ENCODE measurements at regions not wholly inside any gene's neighbourhood (a gene's known extent, or its start where the extent isn't known, plus 50 kb on each side); places are given as distances from the start of the nearest gene placed in this dataset.

DNA sequence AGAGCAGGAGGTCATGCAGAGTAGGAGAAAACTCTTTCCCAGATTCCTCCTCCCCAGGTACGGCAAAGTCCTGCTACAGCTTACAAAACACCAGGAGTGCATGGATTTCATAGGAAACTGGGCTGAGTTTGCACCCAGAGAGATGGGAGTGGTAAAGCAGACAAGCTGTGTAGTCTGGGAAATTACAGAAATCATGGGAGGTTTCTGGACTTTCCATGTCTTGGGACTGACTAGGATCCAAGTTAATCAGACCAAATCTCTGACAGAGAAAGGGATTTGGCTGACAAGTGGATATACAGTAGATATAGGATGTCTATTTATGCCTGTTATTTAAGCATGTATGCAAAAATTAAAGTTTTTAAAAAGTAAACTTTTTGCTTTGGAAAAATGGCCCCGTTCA lies 205.4 kb upstream of the ACVR2A start:
- 100% methylated on average over 2 of the region's 2 CpGs for WGBS
- H2BK12ac ChIP-seq (ENCODE audit: low read length in 2 of 2): no peak overlapping the region
- no peak overlapping the region for H2BK15ac ChIP-seq (ENCODE audit: low read depth, poor library complexity, severe bottlenecking)
- H3K18ac ChIP-seq (ENCODE audit: low read depth in 1 of 2, low read length in 2 of 2): no peak overlapping the region
- H3K4me3 ChIP-seq (ENCODE audit: insufficient read depth in 1 of 2, low read depth in 1 of 2, low read length in 2 of 2): no peak overlapping the region
- H3K9ac ChIP-seq (ENCODE audit: low read length): no peak overlapping the region
- no peak overlapping the region for H3K27ac ChIP-seq (ENCODE audit: low read length, poor library complexity, severe bottlenecking)
- H3K4me1 ChIP-seq (ENCODE audit: control insufficient read depth, insufficient read depth, low read depth, low read length): no peaks in the 10 kb centered on the region
- H3K36me3 ChIP-seq (ENCODE audit: control insufficient read depth in 1 of 2, insufficient read depth in 2 of 2, low read depth in 1 of 2, low read length in 2 of 2): no peaks in the 10 kb centered on the region
- no peak overlapping the region for H3K4me2 ChIP-seq (ENCODE audit: low read length, poor library complexity, severe bottlenecking)
- no peaks in the 10 kb centered on the region for H3K9me3 ChIP-seq (ENCODE audit: control insufficient read depth, low read length)
- H3K14ac ChIP-seq (ENCODE audit: low read length in 2 of 2): no peak overlapping the region
- H2AK5ac ChIP-seq (ENCODE audit: low read length, severe bottlenecking): no peak overlapping the region
- no peak overlapping the region for H4K8ac ChIP-seq (ENCODE audit: low read length)
- no peaks in the 10 kb centered on the region for H3K79me1 ChIP-seq (replicated peaks; ENCODE audit: low read length, poor library complexity, severe bottlenecking)
- H2AFZ ChIP-seq (ENCODE audit: low read depth, low read length): no peak overlapping the region
- H3K23ac ChIP-seq (ENCODE audit: low read length in 2 of 2): no peak overlapping the region
- no peak overlapping the region for H3K4ac ChIP-seq (ENCODE audit: low read depth in 1 of 2, low read length in 2 of 2)
- no peak overlapping the region for H4K91ac ChIP-seq (ENCODE audit: low read length)
- no peak for DNase-seq
- H2BK5ac ChIP-seq (ENCODE audit: low read depth, low read length, poor library complexity, severe bottlenecking): no peak overlapping the region
- no peak overlapping the region for H2BK120ac ChIP-seq (ENCODE audit: low read depth, low read length)
- peaks cover 0 to 6% of the 10 kb centered on the region in 2 experiments for H3K27me3 ChIP-seq (ENCODE audit: control insufficient read depth in 1 of 2, insufficient read depth in 1 of 2, low read length in 2 of 2)

DNA sequence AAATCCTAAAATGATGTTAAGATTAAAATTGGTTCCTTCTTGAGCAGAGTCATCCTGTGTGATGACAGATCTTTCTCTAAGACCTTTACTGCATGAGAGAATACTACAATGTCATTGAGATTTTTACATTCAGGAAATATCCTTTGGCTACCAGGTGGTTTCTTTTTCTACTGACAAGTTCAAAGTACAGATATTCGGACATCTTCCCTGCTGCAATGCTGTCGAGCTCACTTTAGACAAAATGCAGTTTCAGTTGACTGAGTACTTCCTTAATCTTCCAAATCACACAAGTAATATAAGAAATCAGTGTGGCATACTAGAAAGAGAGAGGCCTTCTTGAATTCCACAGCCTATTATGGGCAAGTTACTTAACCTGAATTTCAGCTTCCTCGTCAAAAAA lies 207.9 kb upstream of the ACVR2A start:
- Histone ChIP-seq H2BK15ac (ENCODE audit: low read depth, poor library complexity, severe bottlenecking) (no peak overlapping the region), H3K18ac (ENCODE audit: low read depth in 1 of 2, low read length in 2 of 2) (no peak overlapping the region), H4K8ac (ENCODE audit: low read length) (no peak overlapping the region), H3K9ac (ENCODE audit: low read length) (peak overlapping the region; percentile 27), H3K4me3 (ENCODE audit: insufficient read depth in 1 of 2, low read depth in 1 of 2, low read length in 2 of 2) (no peak overlapping the region), H3K14ac (ENCODE audit: low read length in 2 of 2) (no peak overlapping the region), H2BK120ac (ENCODE audit: low read depth, low read length) (no peak overlapping the region), H2AK5ac (ENCODE audit: low read length, severe bottlenecking) (no peak overlapping the region), H2BK12ac (ENCODE audit: low read length in 2 of 2) (no peak overlapping the region), H3K4me2 (ENCODE audit: low read length, poor library complexity, severe bottlenecking) (no peak overlapping the region), H3K4ac (ENCODE audit: low read depth in 1 of 2, low read length in 2 of 2) (no peak overlapping the region), H3K79me1 (replicated peaks; ENCODE audit: low read length, poor library complexity, severe bottlenecking) (no peaks in the 10 kb centered on the region), H4K91ac (ENCODE audit: low read length) (no peak overlapping the region), H3K27me3 (ENCODE audit: control insufficient read depth in 1 of 2, insufficient read depth in 1 of 2, low read length in 2 of 2) (peaks cover 0 to 6% of the 10 kb centered on the region in 2 experiments), H3K9me3 (ENCODE audit: control insufficient read depth, low read length) (no peaks in the 10 kb centered on the region), H3K27ac (ENCODE audit: low read length, poor library complexity, severe bottlenecking) (no peak overlapping the region), H3K23ac (ENCODE audit: low read length in 2 of 2) (no peak overlapping the region), H3K36me3 (ENCODE audit: control insufficient read depth in 1 of 2, insufficient read depth in 2 of 2, low read depth in 1 of 2, low read length in 2 of 2) (no peaks in the 10 kb centered on the region), H3K4me1 (ENCODE audit: control insufficient read depth, insufficient read depth, low read depth, low read length) (no peaks in the 10 kb centered on the region), H2BK5ac (ENCODE audit: low read depth, low read length, poor library complexity, severe bottlenecking) (no peak overlapping the region), H2AFZ (ENCODE audit: low read depth, low read length) (no peak overlapping the region)
- 60% methylated on average over 2 of the region's 3 CpGs for WGBS
- DNase-seq: no peak

DNA sequence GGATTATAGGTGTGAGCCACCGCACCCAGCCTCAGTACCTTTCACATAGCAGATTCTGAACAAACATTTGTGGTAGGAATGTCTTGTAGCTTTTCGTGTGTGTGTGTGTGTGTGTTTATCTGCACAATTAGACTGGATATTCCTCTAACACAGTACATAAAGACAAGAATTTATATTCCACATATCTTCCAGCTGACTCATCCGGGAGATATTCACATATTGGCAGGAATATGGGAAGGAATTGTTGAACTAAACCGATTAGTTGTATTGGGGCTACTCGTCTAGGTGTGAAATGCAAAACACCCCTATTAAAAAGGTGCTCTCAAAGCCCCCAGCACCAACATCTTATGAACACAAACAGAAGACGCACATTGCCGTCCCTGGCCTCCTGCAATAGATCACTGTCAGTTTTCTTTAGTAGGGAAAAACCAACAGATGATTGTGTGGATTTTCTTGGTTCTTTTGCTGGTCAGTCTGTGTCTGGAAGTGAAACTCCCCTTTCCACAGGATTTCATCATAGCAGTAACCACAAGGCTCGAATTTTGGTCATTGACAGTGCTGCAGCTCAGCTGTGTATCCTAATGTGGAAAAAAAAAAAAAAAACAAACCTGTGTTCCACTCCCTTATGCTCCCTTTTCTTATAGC lies 208.5 kb upstream of the ACVR2A start:
- H3K4me3 ChIP-seq (ENCODE audit: insufficient read depth in 1 of 2, low read depth in 1 of 2, low read length in 2 of 2): peak overlapping the region in 1 of 2 experiments; percentile 54
- WGBS: 67% methylated on average over 2 of the region's 8 CpGs
- H2BK15ac ChIP-seq (ENCODE audit: low read depth, poor library complexity, severe bottlenecking): no peak overlapping the region
- peak overlapping the region; percentile 27 for H3K9ac ChIP-seq (ENCODE audit: low read length)
- no peaks in the 10 kb centered on the region for H3K9me3 ChIP-seq (ENCODE audit: control insufficient read depth, low read length)
- H3K27ac ChIP-seq (ENCODE audit: low read length, poor library complexity, severe bottlenecking): no peak overlapping the region
- no peak overlapping the region for H2AFZ ChIP-seq (ENCODE audit: low read depth, low read length)
- no peak overlapping the region for H3K18ac ChIP-seq (ENCODE audit: low read depth in 1 of 2, low read length in 2 of 2)
- H4K91ac ChIP-seq (ENCODE audit: low read length): no peak overlapping the region
- no peak overlapping the region for H2BK5ac ChIP-seq (ENCODE audit: low read depth, low read length, poor library complexity, severe bottlenecking)
- no peak overlapping the region for H2BK12ac ChIP-seq (ENCODE audit: low read length in 2 of 2)
- H3K4ac ChIP-seq (ENCODE audit: low read depth in 1 of 2, low read length in 2 of 2): no peak overlapping the region
- no peak overlapping the region for H3K4me2 ChIP-seq (ENCODE audit: low read length, poor library complexity, severe bottlenecking)
- peak; percentile 89 for DNase-seq
- no peak overlapping the region for H2BK120ac ChIP-seq (ENCODE audit: low read depth, low read length)
- H3K14ac ChIP-seq (ENCODE audit: low read length in 2 of 2): no peak overlapping the region
- no peak overlapping the region for H3K23ac ChIP-seq (ENCODE audit: low read length in 2 of 2)
- H2AK5ac ChIP-seq (ENCODE audit: low read length, severe bottlenecking): no peak overlapping the region
- H3K4me1 ChIP-seq (ENCODE audit: control insufficient read depth, insufficient read depth, low read depth, low read length): no peaks in the 10 kb centered on the region
- no peak overlapping the region for H4K8ac ChIP-seq (ENCODE audit: low read length)
- no peaks in the 10 kb centered on the region for H3K36me3 ChIP-seq (ENCODE audit: control insufficient read depth in 1 of 2, insufficient read depth in 2 of 2, low read depth in 1 of 2, low read length in 2 of 2)
- no peaks in the 10 kb centered on the region for H3K79me1 ChIP-seq (replicated peaks; ENCODE audit: low read length, poor library complexity, severe bottlenecking)
- peaks cover 0 to 6% of the 10 kb centered on the region in 2 experiments for H3K27me3 ChIP-seq (ENCODE audit: control insufficient read depth in 1 of 2, insufficient read depth in 1 of 2, low read length in 2 of 2)

DNA sequence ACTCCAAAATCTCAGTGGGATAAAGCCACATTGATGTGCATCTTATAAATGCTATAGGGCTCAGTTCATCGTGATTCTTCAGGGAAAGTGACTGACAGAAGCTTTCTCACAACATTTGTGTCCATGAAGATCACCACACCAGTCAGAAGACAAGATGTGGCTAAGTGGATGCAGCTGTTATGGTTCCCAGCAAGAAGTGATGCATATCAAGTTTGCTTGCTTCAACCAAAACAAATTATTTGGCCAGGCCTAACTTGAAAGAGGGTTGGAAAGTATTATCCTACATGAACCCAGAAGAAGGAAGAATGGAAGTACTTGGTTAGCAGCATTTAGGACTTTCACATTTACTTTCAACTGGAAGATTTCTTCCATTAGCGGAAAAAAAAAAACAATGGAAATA lies 210.0 kb upstream of the ACVR2A start:
- no peak overlapping the region for H3K4ac ChIP-seq (ENCODE audit: low read depth in 1 of 2, low read length in 2 of 2)
- no peaks in the 10 kb centered on the region for H3K36me3 ChIP-seq (ENCODE audit: control insufficient read depth in 1 of 2, insufficient read depth in 2 of 2, low read depth in 1 of 2, low read length in 2 of 2)
- H4K8ac ChIP-seq (ENCODE audit: low read length): no peak overlapping the region
- no peak overlapping the region for H2BK12ac ChIP-seq (ENCODE audit: low read length in 2 of 2)
- H3K4me2 ChIP-seq (ENCODE audit: low read length, poor library complexity, severe bottlenecking): no peak overlapping the region
- no peaks in the 10 kb centered on the region for H3K79me1 ChIP-seq (replicated peaks; ENCODE audit: low read length, poor library complexity, severe bottlenecking)
- no peaks in the 10 kb centered on the region for H3K9me3 ChIP-seq (ENCODE audit: control insufficient read depth, low read length)
- H3K4me3 ChIP-seq (ENCODE audit: insufficient read depth in 1 of 2, low read depth in 1 of 2, low read length in 2 of 2): no peak overlapping the region
- H3K27me3 ChIP-seq (ENCODE audit: control insufficient read depth in 1 of 2, insufficient read depth in 1 of 2, low read length in 2 of 2): peaks cover 0 to 6% of the 10 kb centered on the region in 2 experiments
- 87% methylated on average over 1 of the region's 2 CpGs for WGBS
- no peak overlapping the region for H2BK5ac ChIP-seq (ENCODE audit: low read depth, low read length, poor library complexity, severe bottlenecking)
- H3K4me1 ChIP-seq (ENCODE audit: control insufficient read depth, insufficient read depth, low read depth, low read length): no peaks in the 10 kb centered on the region
- no peak overlapping the region for H3K9ac ChIP-seq (ENCODE audit: low read length)
- no peak overlapping the region for H2BK15ac ChIP-seq (ENCODE audit: low read depth, poor library complexity, severe bottlenecking)
- no peak overlapping the region for H3K23ac ChIP-seq (ENCODE audit: low read length in 2 of 2)
- H2AK5ac ChIP-seq (ENCODE audit: low read length, severe bottlenecking): no peak overlapping the region
- H3K18ac ChIP-seq (ENCODE audit: low read depth in 1 of 2, low read length in 2 of 2): no peak overlapping the region
- no peak for DNase-seq
- H2BK120ac ChIP-seq (ENCODE audit: low read depth, low read length): no peak overlapping the region
- H3K27ac ChIP-seq (ENCODE audit: low read length, poor library complexity, severe bottlenecking): no peak overlapping the region
- no peak overlapping the region for H4K91ac ChIP-seq (ENCODE audit: low read length)
- H3K14ac ChIP-seq (ENCODE audit: low read length in 2 of 2): no peak overlapping the region
- no peak overlapping the region for H2AFZ ChIP-seq (ENCODE audit: low read depth, low read length)
